Ovary (tissue), 7 donors: ENCODE measurements at regions not wholly inside any gene's neighbourhood (a gene's known extent, or its start where the extent isn't known, plus 50 kb on each side); places are given as distances from the start of the nearest gene placed in this dataset.

ENCODE experiments used
- DNase-seq, 5 donors: peaks; one replicate each; pipeline ENCODE4 v3.0.0-alpha.2; 2019 to 2020
- H3K27ac ChIP-seq, 2 donors: fragments of 200-600 bp; one replicate each; pipeline versions ENCODE4 v1.5.1 to v1.8.0; 2019 to 2022
- H3K27me3 ChIP-seq: fragments of 200-600 bp; one replicate; pipeline ENCODE4 v1.8.0; 2022
- H3K36me3 ChIP-seq: fragments of 200-600 bp; sonication (generic); one replicate; pipeline ENCODE4 v1.5.1; 2019
- H3K4me1 ChIP-seq: one replicate; pipeline ENCODE4 v1.8.1; 2013; ENCODE audit warnings: mild to moderate bottlenecking, moderate library complexity; ENCODE audit not compliant: insufficient read depth
- H3K4me3 ChIP-seq: fragments of 200-600 bp; sonication (generic); one replicate; pipeline ENCODE4 v1.5.1; 2017
- H3K9me3 ChIP-seq, 2 donors: fragments of 200-600 bp in 1 of 2; sonication (generic) in 1 of 2; one replicate each; pipeline versions ENCODE4 v1.5.1 to v1.8.1; 2013 to 2019; ENCODE audit warnings: mild to moderate bottlenecking in 1 of 2, moderate library complexity in 1 of 2
- CTCF ChIP-seq, 3 donors: fragments of 450-650 bp in 2 of 3; fragments of 200-600 bp in 1 of 3; IDR thresholded peaks; one replicate each; pipeline versions ENCODE4 v1.5.1 to v1.8.0; 2016 to 2022; ENCODE audit warnings: antibody characterized with exemption in 3 of 3, mild to moderate bottlenecking in 1 of 3
- EP300 ChIP-seq: sonication (generic); formaldehyde crosslinking; IDR thresholded peaks from one replicate; pipeline ENCODE4 v1.6.1; 2017; ENCODE audit warnings: antibody characterized with exemption
- POLR2A ChIP-seq: fragments of 450-650 bp; IDR thresholded peaks from one replicate; pipeline ENCODE4 v1.6.1; 2017; ENCODE audit warnings: antibody characterized with exemption, mild to moderate bottlenecking, moderate library complexity
- WGBS, 3 donors: extraction: QIAGEN DNeasy Blood & Tissue Kit in 1 of 3; methylation state at CpG; one replicate each; pipeline versions ENCODE4 v1.1.5 to v1.1.7; 2013 to 2017; 5-methylcytosine and 5-hydroxymethylcytosine counted together
- intact Hi-C, 4 donors: fragments of 100-400 bp; cut with DNase I; formaldehyde crosslinking; loops; one replicate each; pipeline versions ENCODE4 v1.11.0 to v1.15.1; 2022 to 2023
- donor health status: DM: no; HTN: no; CAD: no; lungs with moderate emphysema.
- donor health status: DM: no; HTN: no; CAD: no.
- donor health status: Bipolar disorder and iron deficiency.
- donor health status: DM: no; HTN: no; CAD: no.
- donor health status: DM: yes; HTN: yes; CAD: no.

- TF ChIP-seq POLR2A (no peak), CTCF (IDR thresholded peaks at IDR 0.05) (no peak), EP300 (no peak)
- intact Hi-C loops, result no loop called here
- no peak for DNase-seq
Observed at GRCh38 chr1:5576673-5577065, 415.6 kb downstream of the NPHP4 start.

GRCh38 chr1:5576011-5576672, 416.1 kb downstream of the NPHP4 start:
- DNase-seq, result no peak
- H3K4me1 ChIP-seq, result no peaks in the 10 kb centered on the region
- H3K36me3 ChIP-seq, result no peaks in the 10 kb centered on the region
- H3K27ac ChIP-seq, result no peak overlapping the region
- no peaks in the 10 kb centered on the region for H3K27me3 ChIP-seq
- TF ChIP-seq CTCF (IDR thresholded peaks at IDR 0.05) (no peak), POLR2A (no peak), EP300 (no peak)
- intact Hi-C loops, result no loop called here
- WGBS, 3 donors, result 46 to 47% (median 47%) methylated on average over 9 of the region's 9 CpGs
- H3K9me3 ChIP-seq, result no peaks in the 10 kb centered on the region
- H3K4me3 ChIP-seq, result no peak overlapping the region

More at GRCh38 chr1:5576673-5577065, 415.6 kb downstream of the NPHP4 start:
- H3K9me3 ChIP-seq, result no peaks in the 10 kb centered on the region
- H3K27ac ChIP-seq, result no peak overlapping the region
- no peaks in the 10 kb centered on the region for H3K36me3 ChIP-seq
- no peaks in the 10 kb centered on the region for H3K4me1 ChIP-seq
- WGBS, 3 donors, result 83 to 87% (median 85%) methylated on average over 5 of the region's 5 CpGs
- H3K4me3 ChIP-seq, result no peak overlapping the region
- no peaks in the 10 kb centered on the region for H3K27me3 ChIP-seq

DNA sequence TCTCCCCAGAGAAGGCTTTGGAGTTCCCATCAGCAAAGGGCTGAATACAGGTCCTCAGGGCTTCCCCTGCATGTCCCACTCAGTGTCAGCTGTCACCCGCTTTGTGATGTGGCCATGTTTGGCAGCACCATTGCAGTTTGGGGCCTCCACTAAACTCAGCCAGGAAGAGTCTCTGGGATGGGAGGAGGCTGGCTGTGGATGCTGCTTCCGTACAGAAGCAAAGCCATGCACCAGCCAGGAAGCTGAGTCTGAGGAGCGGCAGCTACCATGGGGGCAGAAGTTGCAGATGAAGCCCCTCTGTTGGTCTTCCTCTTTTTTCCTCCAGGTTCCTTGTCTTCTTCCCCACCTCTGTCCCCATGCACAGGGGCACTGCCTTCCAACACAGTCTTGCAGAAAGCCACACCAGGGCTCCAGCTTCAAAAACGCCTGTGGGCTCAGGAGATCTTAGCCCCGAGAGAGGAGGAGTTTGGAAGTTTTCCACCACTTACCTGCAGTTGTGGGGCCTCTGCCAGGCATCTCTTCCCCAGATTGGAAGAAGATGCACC, 416.8 kb downstream of the NPHP4 start:
- no peak for DNase-seq
- intact Hi-C loops, result no loop called here
- H3K27ac ChIP-seq, result no peak overlapping the region
- TF ChIP-seq POLR2A (no peak), EP300 (no peak), CTCF (IDR thresholded peaks at IDR 0.05) (no peak)
- WGBS, 3 donors, result 68 to 76% (median 73%) methylated on average over 5 of the region's 5 CpGs
- H3K9me3 ChIP-seq, result no peaks in the 10 kb centered on the region
- no peaks in the 10 kb centered on the region for H3K4me1 ChIP-seq
- H3K27me3 ChIP-seq, result no peaks in the 10 kb centered on the region
- no peaks in the 10 kb centered on the region for H3K36me3 ChIP-seq
- H3K4me3 ChIP-seq, result no peak overlapping the region

DNA sequence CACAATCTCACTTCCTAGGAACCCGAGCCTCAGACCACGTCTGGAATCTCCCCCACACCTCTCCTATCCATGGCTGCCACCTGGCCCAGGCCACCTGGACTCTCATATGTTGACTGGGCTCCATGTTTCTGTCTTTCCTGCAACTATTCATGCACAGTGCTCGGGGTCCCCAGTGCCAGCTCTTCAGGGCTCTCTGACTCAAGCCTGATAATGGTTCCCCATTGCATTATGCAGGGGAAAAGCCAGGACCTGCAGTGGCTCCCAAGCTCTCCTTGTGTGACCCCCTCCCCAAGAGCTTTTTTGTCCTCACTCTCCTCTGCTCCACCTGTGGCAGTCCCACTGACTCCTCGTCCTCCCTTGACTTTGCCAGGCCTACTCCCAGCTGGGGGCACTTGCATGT, 417.6 kb downstream of the NPHP4 start:
- intact Hi-C loops, result no loop called here
- Histone ChIP-seq H3K4me3 (no peak overlapping the region), H3K27me3 (no peaks in the 10 kb centered on the region), H3K9me3 (no peaks in the 10 kb centered on the region), H3K4me1 (no peaks in the 10 kb centered on the region), H3K27ac (no peak overlapping the region), H3K36me3 (no peaks in the 10 kb centered on the region)
- 24 to 36% (median 29%) methylated on average over 4 of the region's 4 CpGs for WGBS, 3 donors
- TF ChIP-seq CTCF (IDR thresholded peaks at IDR 0.05) (no peak), EP300 (no peak), POLR2A (no peak)
- no peak for DNase-seq
